HL-60 (cell line): ENCODE measurements at regions not wholly inside any gene's neighbourhood (a gene's known extent, or its start where the extent isn't known, plus 50 kb on each side); places are given as distances from the start of the nearest gene placed in this dataset.

ENCODE experiments used
- CTCF ChIP-seq: IDR thresholded peaks from one replicate; pipeline ENCODE4 v1.5.1; 2011; ENCODE audit warnings: low read length, control low read depth, inconsistent platforms; ENCODE audit not compliant: insufficient read depth
- GABPA ChIP-seq: IDR thresholded peaks from 2 replicates; pipeline ENCODE4 v1.6.1; 2012; ENCODE audit warnings: low read depth

- TF ChIP-seq CTCF: no peak
- TF ChIP-seq GABPA: no peak
Observed at GRCh38 chr18:31246460-31246859, 71.5 kb upstream of the DSG1 start.
